SH-SY5Y (cell line): ENCODE measurements at regions not wholly inside any gene's neighbourhood (a gene's known extent, or its start where the extent isn't known, plus 50 kb on each side); places are given as distances from the start of the nearest gene placed in this dataset.

Experiments
- GATA2 ChIP-seq: IDR thresholded peaks from 2 replicates; pipeline ENCODE4 v1.6.1; 2011; ENCODE audit warnings: mild to moderate bottlenecking, low read depth, low read length
- GATA3 ChIP-seq: IDR thresholded peaks from 2 replicates; pipeline ENCODE4 v1.6.1; 2011; ENCODE audit warnings: low read depth, mild to moderate bottlenecking, low read length, moderate library complexity

DNA sequence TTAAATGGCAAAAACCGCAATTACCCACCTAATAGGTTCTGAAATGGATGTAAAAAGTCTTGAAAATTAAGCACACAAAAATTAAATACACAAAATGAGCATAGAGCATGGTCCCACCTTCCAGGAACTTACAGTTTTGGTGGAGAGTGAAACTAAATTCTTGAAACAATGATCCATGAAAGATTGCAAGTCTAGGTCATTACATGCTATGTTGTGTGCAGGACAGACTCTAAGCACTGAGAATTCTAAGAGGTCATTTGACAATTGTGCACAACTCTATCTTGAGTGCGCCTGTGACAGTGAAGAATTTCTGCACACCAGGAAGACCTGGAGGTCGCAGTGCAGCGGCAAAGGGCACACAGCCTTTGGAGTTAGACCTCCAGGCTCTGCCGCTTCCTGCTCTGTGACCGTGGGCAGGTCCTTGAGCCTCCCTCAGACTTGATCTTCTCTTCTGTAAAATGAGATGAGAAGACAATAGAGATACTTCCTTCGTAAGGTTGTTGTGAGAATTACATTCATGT lies 153.3 kb upstream of the TPM1 start:
- no peak for TF ChIP-seq GATA2
- no peak for TF ChIP-seq GATA3

DNA sequence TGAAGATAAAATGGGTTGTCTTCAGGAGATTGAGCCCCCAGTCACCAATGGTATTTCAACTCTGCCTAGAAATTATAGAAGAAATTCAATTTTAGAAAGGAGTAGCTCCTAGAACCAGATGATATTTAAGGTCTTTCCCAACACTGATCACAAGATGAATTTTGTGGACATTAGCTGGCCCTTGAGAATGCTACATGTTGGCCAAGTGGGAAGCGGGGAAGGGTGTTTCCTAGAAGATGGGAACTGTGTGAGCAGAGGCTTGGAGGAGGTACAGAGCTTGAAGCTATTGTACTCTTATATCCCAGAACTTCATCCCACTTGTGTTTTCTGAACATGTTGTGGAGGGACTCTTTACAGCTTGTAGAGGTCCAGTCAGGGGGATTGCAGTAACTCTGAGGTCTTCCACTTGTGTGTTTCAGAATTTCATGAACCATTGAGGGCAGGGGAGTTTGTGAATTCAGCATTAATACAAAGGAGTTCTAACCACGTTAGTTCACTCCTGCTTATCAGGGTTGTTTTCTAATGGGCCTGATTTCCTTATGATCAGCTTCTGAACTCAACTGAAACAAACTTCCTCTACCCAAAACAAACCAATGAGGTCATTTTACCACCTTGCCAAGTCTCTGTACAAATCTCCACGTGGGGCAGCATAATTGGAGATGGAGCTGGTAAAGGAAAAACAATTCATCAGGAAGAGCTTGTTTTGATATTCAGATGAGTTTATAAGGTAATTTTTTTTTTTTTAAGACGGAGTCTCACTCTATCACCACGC lies 152.6 kb upstream of the TPM1 start:
- TF ChIP-seq GATA3 (no peak), GATA2 (no peak)

DNA sequence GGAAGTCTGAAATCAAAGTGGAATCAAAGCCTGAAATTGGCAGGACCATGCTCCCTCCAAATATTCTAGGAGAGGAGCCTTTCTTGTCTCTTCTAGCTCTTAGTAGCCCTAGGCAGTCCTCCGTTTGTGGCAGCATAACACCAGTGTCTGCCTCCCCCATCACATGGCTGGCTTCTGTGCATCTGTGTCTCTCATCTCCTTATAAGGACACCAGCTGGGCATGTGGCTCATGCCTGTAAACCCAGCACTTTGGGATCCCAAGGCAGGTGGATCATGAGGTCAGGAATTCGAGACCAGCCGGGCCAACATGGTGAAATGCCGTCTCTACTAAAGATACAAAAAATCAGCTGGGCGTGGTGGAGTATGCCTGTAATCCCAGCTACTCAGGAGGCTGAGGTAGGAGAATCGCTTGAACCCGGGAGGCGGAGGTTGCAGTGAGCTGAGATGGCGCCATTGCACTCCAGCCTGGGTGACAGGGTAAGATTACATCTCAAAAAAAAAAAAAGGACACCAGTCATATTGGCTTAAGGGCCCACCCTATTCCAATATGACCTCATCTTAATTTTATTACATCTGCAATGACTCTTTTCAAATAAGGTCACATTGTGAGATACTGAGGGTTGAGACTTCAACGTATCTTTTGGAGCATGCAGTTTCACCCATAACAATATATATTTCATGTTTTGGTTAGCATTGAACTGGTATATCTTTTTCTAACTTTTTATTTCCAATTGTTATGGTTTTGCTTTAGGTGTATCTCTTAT lies 148.0 kb upstream of the TPM1 start:
- no peak for TF ChIP-seq GATA3
- TF ChIP-seq GATA2: no peak

DNA sequence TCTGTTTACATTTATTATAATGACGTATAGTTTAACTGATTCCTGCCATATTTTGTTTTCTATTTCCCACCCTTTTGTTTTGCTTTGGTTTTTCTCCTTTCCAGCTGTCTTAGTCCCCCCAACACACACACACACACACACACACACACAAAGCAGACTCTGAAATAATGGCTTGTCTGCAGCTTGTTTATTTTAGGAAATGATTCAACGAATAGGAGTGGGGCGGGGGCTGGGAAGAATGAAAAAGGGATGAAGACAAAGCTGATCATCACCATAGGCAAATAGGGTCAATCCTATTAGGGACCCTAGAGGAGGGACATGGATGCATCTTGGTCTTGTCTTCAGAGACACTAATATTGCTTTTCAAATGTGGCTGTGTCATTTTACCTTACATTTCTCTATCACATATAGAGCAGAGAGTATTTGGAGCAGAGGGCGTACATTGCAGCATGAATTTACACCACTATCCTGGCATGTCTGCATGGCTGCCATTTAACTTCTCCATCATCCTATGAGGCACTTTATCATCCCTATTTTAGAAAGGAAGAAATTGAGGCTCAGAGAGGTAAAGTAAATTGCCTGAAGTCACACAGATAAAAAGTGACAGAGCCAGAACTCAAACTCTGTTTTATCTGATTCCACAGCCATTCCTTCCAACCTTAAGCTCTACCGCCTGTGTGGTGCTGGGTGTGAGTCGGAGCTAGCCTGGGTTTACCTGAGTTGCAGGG lies 147.2 kb upstream of the TPM1 start:
- TF ChIP-seq GATA3 (no peak), GATA2 (no peak)

DNA sequence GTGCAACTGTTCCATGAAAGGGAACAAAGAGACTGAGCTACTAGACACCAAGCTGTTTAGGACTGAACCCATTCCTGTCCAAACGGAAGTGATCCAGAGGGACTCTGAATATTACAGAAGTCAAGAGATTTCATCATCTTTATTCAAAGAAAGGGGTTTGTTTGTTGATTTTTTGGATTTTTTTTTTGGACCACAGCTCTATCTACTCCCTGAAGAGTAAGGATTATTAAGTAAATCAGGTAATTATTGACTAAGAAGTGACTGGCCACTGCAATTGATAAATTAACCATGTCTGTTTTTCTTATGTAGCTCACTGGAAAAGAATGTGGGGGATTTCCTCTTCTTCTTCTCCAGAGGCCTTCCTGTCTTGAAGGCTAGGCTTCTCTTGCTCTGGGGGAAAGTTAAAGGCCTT lies 146.6 kb upstream of the TPM1 start:
- TF ChIP-seq GATA2 (no peak), GATA3 (no peak)

DNA sequence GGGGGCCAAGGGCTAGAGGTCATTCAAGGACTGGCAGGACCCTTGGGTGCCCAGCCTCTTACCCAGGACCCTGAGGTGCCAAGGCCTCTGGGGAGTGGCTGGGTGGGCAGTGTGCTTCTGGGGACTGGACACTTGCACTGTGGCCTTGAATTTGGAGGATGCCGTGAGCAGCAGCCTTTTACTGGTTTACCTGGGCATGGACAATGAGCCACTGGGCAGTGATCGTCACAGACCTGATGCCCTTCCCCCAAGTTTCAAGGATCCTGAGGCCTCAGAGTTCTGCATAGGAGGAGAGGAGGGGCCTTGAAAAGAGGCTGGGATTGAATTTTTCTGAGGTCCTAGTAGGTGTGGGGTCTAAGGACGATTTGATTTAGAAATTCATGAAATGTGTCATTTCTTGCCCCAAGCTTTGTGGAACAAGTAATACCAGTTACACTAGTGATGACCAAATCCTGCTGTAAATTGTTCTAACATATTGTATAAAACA lies 146.1 kb upstream of the TPM1 start:
- TF ChIP-seq GATA2: no peak
- no peak for TF ChIP-seq GATA3

DNA sequence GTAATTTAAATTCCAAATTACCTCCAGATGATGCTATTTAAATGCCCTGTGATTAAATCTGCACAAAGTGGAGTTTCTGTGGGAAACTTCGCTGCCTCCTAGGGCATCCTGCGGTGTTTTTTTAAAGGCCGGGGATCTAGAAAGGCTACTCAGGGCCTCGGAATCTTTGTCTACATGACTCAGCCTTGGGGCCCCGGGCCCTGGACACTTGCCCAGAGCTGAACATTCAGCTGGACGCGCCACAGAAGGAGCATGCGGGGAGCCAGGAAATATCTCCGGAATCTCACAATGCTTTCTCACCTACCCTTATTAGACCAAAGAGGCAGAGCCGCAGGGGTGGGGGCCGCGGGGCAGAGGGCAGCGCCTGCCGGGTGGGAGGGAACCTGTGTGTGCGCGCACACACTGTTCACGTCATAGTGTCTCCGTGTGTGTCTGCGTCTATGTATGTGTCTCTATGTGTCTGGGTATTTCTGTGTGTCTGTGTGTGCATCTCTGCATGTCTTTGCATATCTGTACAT lies 145.5 kb upstream of the TPM1 start:
- TF ChIP-seq GATA3 (no peak), GATA2 (no peak)

DNA sequence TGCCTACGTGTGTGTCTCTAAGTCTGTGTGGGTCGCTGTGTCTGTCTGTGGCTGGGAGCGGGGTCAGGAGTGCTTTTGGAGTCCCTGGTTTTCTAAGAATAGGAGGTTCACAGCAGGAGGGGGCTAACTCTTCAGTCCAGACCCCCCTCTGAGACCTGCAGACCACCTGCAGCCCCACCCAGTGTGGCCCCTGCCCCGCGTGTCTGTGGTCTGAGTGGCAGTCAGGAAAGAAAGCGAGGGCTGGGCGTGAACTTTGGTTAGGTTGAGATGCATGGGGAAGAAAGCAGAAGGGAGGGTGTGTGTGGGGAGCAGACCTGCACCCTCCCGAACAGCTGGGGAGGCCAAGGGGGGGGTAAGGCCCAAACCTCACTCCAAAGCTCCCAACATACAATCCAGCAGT lies 144.9 kb upstream of the TPM1 start:
- TF ChIP-seq GATA3 (no peak), GATA2 (no peak)

DNA sequence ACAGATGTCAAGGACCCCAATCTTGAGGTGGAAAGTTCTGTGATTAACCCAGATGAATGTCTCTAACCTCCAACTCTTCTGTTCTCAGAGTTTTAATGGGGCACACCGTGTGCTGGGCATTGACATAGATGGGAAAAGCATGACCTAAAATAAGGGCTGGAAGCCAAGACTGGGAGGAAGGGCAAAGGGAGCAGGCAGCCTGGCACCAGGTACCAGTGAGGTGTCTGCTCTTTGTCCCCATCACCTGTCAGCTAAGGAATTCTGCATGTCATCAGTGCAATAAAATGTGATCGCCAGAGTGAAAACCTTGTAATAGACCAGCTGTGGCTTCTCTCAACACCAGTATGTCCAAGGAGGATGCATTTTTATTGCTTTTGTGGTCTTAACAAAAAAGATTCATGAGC lies 143.5 kb upstream of the TPM1 start:
- TF ChIP-seq GATA3: no peak
- TF ChIP-seq GATA2: no peak

DNA sequence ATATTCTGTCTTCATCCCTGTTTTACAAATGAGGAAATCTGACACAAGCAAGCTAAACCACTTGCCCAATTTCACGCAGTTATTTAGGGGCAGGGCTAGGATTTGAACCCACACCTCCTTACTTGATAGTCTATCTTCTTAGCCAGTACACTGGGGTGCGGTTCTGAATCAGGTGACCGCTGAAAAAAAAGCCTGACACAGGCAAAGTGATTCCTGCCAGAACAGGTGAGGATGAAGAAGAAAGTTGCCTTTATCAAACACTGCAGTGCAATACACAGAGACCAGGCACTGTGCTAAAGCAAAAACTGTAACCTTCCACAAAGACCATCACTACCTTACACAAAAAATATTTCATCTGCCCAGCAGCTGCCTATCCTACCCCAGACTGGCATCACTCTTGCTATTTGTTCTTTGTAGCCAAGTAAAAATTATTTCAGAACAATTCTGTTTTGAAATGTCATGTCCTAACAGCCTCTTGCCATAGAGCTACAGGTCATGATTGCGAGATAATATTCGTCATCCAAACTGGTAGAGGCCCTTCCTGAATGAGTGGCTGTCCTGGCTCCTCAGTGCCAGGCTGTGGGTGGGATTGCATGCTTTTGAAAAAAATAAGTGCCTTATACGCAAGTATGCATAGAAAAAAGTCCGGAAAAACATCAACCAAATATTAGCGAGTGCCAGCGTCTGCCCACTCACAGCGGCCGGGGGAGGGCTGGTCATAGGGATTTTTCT lies 142.3 kb upstream of the TPM1 start:
- TF ChIP-seq GATA3: no peak
- no peak for TF ChIP-seq GATA2

DNA sequence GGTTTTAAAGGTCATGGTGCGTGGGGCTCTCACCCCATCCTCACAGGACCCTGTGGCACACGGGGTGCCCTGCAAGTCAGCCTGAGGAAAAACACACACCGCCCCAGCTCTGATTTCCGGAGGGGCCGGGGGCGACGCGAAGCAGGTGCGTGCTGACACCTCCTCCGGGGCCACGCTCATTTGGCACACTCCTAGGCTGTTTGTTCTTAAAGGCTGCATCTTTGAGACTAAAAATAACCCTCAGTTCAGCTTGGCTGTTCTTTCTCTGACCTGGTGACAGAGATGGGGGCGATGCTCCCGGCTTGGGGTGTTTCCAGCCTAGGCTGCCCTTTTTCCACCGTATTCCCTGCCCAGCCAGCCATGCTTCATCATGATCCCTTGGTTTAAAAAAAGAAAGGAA lies 141.5 kb upstream of the TPM1 start:
- TF ChIP-seq GATA2 (no peak), GATA3 (no peak)

DNA sequence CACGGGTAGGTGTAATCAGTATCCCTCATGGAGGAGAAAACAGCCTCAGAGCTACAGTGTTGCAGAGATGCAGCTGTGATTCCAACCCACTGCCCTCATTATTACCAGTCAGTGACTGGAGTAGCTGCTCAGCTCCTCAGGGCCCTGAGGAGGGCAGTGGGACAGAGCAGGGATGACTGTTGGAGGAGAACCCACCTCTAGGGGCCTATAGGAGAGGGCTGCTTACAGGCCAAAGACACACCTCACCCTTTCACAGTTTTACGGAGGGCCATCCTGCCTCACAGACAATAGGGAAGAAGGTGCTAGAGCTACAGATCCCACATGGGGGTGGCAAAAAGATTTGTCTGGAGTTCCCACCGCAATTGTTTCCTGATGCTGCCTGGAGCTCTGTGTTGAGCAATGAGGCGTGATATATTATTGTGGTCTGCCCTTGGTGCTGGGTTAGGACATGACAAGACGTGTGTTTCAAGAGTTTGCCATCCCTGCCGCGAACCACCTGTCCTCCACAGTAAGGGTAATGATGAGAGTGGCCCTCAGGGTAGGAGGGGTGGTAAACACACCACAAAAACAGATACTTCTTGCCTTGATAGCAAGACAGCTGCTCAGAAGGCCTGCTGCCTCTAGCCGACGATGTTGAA lies 140.5 kb upstream of the TPM1 start:
- TF ChIP-seq GATA2 (no peak), GATA3 (no peak)

DNA sequence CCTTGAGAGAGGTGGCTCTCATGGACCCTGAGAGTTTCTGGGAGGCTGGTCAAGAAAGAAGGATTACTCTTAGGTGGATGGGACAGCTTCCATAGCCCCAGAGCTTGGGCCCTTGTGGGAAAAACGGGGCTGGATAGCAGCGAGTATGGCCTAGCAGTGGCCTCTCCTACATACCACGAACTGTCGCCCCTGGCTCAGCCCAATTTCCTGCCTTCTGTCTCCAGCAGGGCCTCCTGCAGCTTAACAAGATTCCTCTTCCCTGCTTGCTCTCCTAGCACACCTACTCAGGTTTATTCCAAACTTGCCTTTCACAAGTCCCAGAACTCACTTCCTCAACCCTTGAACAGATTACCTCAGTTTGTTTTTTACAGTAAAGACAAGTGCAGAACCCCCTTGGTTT lies 139.7 kb upstream of the TPM1 start:
- TF ChIP-seq GATA3: no peak
- TF ChIP-seq GATA2: no peak
